ENCODE measurements at regions not wholly inside any gene's neighbourhood (a gene's known extent, or its start where the extent isn't known, plus 50 kb on each side); places are given as distances from the start of the nearest gene placed in this dataset.

DNA sequence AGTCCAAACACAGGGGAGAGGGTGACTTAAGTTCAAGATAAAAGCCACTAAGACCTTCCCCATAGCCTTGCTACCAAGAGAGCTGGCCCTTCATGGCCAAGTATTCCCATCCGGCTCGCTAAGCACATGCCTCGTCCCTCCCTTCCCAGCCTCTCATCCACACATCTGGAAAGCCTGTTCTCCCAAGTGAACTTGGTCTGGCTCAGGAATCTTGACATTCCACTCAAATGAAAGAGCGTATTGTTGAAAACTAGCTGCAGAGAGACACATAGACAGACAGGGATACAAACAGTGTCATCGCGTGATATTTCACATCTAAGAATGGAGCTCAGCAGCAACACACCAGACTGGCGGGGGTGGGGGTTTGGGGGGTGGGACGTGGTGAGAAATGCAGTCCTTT, 182.8 kb upstream of the FOXQ1 start (continued):
- TF ChIP-seq NFIC (IDR thresholded peaks at IDR 0.05; ENCODE audit: low read depth, low read length) (no peak), FOS (IDR thresholded peaks at IDR 0.05; ENCODE audit: borderline replicate concordance, extremely low read depth, insufficient read length) (no peak), CBFB (IDR thresholded peaks at IDR 0.05; ENCODE audit: low read depth) (no peak)
- TF ChIP-seq, protein P1, sequence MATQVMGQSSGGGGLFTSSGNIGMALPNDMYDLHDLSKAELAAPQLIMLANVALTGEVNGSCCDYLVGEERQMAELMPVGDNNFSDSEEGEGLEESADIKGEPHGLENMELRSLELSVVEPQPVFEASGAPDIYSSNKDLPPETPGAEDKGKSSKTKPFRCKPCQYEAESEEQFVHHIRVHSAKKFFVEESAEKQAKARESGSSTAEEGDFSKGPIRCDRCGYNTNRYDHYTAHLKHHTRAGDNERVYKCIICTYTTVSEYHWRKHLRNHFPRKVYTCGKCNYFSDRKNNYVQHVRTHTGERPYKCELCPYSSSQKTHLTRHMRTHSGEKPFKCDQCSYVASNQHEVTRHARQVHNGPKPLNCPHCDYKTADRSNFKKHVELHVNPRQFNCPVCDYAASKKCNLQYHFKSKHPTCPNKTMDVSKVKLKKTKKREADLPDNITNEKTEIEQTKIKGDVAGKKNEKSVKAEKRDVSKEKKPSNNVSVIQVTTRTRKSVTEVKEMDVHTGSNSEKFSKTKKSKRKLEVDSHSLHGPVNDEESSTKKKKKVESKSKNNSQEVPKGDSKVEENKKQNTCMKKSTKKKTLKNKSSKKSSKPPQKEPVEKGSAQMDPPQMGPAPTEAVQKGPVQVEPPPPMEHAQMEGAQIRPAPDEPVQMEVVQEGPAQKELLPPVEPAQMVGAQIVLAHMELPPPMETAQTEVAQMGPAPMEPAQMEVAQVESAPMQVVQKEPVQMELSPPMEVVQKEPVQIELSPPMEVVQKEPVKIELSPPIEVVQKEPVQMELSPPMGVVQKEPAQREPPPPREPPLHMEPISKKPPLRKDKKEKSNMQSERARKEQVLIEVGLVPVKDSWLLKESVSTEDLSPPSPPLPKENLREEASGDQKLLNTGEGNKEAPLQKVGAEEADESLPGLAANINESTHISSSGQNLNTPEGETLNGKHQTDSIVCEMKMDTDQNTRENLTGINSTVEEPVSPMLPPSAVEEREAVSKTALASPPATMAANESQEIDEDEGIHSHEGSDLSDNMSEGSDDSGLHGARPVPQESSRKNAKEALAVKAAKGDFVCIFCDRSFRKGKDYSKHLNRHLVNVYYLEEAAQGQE (IDR thresholded peaks at IDR 0.05; ENCODE audit: low read depth, low read length), result no peak
- TF ChIP-seq, protein P2, sequence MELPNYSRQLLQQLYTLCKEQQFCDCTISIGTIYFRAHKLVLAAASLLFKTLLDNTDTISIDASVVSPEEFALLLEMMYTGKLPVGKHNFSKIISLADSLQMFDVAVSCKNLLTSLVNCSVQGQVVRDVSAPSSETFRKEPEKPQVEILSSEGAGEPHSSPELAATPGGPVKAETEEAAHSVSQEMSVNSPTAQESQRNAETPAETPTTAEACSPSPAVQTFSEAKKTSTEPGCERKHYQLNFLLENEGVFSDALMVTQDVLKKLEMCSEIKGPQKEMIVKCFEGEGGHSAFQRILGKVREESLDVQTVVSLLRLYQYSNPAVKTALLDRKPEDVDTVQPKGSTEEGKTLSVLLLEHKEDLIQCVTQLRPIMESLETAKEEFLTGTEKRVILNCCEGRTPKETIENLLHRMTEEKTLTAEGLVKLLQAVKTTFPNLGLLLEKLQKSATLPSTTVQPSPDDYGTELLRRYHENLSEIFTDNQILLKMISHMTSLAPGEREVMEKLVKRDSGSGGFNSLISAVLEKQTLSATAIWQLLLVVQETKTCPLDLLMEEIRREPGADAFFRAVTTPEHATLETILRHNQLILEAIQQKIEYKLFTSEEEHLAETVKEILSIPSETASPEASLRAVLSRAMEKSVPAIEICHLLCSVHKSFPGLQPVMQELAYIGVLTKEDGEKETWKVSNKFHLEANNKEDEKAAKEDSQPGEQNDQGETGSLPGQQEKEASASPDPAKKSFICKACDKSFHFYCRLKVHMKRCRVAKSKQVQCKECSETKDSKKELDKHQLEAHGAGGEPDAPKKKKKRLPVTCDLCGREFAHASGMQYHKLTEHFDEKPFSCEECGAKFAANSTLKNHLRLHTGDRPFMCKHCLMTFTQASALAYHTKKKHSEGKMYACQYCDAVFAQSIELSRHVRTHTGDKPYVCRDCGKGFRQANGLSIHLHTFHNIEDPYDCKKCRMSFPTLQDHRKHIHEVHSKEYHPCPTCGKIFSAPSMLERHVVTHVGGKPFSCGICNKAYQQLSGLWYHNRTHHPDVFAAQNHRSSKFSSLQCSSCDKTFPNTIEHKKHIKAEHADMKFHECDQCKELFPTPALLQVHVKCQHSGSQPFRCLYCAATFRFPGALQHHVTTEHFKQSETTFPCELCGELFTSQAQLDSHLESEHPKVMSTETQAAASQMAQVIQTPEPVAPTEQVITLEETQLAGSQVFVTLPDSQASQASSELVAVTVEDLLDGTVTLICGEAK (IDR thresholded peaks at IDR 0.05; ENCODE audit: borderline replicate concordance), result no peak
- TF ChIP-seq, protein P3, sequence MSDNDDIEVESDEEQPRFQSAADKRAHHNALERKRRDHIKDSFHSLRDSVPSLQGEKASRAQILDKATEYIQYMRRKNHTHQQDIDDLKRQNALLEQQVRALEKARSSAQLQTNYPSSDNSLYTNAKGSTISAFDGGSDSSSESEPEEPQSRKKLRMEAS (IDR thresholded peaks at IDR 0.05; ENCODE audit: low read depth, low read length), result no peak

All from GM12878 (cell line).